ENCODE measurements at regions not wholly inside any gene's neighbourhood (a gene's known extent, or its start where the extent isn't known, plus 50 kb on each side); places are given as distances from the start of the nearest gene placed in this dataset.

DNA sequence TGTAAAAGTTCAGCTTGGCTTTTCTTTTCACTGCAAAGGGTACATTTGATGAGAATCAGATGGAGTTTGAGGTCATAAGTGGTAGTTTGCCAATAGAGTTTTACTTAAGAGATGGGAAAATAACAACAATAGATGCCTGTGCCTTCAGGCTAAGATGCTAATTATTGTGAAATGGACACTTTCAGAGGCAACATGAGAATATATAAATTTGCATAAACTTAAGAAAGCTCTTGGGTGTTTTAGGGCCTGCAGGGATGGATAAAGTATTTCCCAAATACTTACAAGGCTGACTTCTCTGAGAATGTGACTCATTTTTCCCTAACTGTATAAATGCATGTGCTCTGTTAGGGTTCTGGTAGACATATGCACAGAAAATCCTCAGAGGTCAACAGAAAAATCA, 200.3 kb upstream of the SVIL start:
- Histone ChIP-seq H3K9me3 (ENCODE audit: control insufficient read depth in 4 of 4, low read length in 3 of 4) (no peaks in the 10 kb centered on the region), H3K27me3 (ENCODE audit: control insufficient read depth in 4 of 4, insufficient read depth in 4 of 4, low read length in 3 of 4) (no peaks in the 10 kb centered on the region), H3K36me3 (ENCODE audit: control insufficient read depth in 4 of 4, insufficient read depth in 3 of 4, low read depth in 1 of 4, low read length in 3 of 4) (no peaks in the 10 kb centered on the region), H3K9ac (ENCODE audit: low read depth in 1 of 2, low read length in 2 of 2) (no peak overlapping the region), H3K4me1 (ENCODE audit: control insufficient read depth in 4 of 4, insufficient read depth in 4 of 4, low read length in 3 of 4) (peaks cover 6 to 31% (median 24%) of the 10 kb centered on the region in 4 donors), H3K4me3 (ENCODE audit: low read depth in 1 of 3, low read length in 3 of 3) (no peak overlapping the region), H3K27ac (ENCODE audit: low read depth in 1 of 2, low read length in 2 of 2) (no peak overlapping the region)
- no peak for DNase-seq (ENCODE audit: low spot score)
- TF ChIP-seq NR2F2 (IDR thresholded peaks at IDR 0.05) (no peak), SP1 (IDR thresholded peaks at IDR 0.05) (no peak), FOXA1 (IDR thresholded peaks at IDR 0.05) (no peak), YY1 (IDR thresholded peaks at IDR 0.05) (no peak), GABPA (IDR thresholded peaks at IDR 0.05 in 1 of 2, conservative IDR thresholded peaks at IDR 0.05 in 1 of 2) (no peak), HNF4G (IDR thresholded peaks at IDR 0.05) (no peak), JUND (IDR thresholded peaks at IDR 0.05) (no peak)
- TF ChIP-seq, protein P1, sequence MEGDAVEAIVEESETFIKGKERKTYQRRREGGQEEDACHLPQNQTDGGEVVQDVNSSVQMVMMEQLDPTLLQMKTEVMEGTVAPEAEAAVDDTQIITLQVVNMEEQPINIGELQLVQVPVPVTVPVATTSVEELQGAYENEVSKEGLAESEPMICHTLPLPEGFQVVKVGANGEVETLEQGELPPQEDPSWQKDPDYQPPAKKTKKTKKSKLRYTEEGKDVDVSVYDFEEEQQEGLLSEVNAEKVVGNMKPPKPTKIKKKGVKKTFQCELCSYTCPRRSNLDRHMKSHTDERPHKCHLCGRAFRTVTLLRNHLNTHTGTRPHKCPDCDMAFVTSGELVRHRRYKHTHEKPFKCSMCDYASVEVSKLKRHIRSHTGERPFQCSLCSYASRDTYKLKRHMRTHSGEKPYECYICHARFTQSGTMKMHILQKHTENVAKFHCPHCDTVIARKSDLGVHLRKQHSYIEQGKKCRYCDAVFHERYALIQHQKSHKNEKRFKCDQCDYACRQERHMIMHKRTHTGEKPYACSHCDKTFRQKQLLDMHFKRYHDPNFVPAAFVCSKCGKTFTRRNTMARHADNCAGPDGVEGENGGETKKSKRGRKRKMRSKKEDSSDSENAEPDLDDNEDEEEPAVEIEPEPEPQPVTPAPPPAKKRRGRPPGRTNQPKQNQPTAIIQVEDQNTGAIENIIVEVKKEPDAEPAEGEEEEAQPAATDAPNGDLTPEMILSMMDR (IDR thresholded peaks at IDR 0.05; ENCODE audit: low read depth, low read length, missing input control): no peak
- TF ChIP-seq, protein P2, sequence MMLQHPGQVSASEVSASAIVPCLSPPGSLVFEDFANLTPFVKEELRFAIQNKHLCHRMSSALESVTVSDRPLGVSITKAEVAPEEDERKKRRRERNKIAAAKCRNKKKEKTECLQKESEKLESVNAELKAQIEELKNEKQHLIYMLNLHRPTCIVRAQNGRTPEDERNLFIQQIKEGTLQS (IDR thresholded peaks at IDR 0.05): no peak
- TF ChIP-seq, protein P3, sequence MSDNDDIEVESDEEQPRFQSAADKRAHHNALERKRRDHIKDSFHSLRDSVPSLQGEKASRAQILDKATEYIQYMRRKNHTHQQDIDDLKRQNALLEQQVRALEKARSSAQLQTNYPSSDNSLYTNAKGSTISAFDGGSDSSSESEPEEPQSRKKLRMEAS (IDR thresholded peaks at IDR 0.05): no peak
- TF ChIP-seq, protein P4, sequence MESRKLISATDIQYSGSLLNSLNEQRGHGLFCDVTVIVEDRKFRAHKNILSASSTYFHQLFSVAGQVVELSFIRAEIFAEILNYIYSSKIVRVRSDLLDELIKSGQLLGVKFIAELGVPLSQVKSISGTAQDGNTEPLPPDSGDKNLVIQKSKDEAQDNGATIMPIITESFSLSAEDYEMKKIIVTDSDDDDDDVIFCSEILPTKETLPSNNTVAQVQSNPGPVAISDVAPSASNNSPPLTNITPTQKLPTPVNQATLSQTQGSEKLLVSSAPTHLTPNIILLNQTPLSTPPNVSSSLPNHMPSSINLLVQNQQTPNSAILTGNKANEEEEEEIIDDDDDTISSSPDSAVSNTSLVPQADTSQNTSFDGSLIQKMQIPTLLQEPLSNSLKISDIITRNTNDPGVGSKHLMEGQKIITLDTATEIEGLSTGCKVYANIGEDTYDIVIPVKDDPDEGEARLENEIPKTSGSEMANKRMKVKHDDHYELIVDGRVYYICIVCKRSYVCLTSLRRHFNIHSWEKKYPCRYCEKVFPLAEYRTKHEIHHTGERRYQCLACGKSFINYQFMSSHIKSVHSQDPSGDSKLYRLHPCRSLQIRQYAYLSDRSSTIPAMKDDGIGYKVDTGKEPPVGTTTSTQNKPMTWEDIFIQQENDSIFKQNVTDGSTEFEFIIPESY (IDR thresholded peaks at IDR 0.05): no peak

DNA sequence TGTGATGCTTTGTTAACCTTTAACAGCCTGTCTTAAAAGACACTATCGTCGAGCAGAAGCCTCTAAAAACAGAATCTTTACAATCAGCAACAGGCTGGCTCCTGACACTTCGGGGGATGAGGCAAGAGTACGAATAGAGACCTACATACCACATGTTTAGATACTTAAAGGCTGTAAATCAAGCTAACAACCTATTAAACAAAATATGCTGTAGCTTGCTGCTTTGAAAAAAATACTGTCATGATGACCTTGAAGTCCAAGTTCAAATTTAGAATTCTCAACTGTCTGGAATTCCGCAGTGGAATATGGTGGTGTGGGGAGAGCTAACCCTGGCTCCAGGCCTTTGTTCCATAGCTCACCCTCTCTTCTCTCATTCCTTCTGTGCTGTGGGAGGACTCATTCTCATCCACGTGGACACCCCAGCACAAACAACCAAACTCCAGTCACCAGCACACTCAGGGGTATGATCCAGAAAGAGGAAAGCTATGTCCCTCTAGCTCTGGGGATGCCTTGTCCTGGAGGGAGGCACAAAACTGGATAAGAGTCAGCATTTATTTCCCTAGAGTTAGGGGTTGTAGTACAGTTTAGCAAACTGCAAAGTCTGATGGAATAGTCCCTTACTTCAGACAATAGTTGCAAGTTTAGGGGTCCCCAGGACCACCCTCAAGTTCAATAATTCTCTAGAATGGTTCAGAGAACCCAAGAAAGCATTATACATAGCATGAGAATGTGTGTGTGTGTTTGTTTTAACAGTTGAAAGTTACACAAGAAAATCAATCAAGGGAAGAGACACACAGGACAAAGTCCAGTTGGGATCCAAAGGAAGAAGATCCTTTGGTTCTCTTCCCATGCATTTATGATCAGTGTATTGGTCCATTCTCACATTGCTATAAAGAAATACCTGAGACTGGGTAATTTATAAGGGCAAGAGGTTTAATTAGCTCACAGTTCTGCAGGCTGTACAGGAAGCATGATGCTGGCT, 196.1 kb upstream of the SVIL start:
- peak overlapping the region in 1 of 2 donors; percentile 36 for H3K27ac ChIP-seq (ENCODE audit: low read depth in 1 of 2, low read length in 2 of 2)
- no peak for DNase-seq (ENCODE audit: low spot score)
- WGBS: 84% methylated on average over 6 of the region's 6 CpGs
- TF ChIP-seq HNF4G (IDR thresholded peaks at IDR 0.05): peak; percentile 92
- peak; percentile 69 for TF ChIP-seq SP1 (IDR thresholded peaks at IDR 0.05)
- no peak for TF ChIP-seq YY1 (IDR thresholded peaks at IDR 0.05)
- peak; percentile 36 to 62 for TF ChIP-seq JUND (IDR thresholded peaks at IDR 0.05)
- no peak for TF ChIP-seq EGR1 (IDR thresholded peaks at IDR 0.05; ENCODE audit: low read depth in 2 of 2)
- TF ChIP-seq NR2F2 (IDR thresholded peaks at IDR 0.05): no peak
- TF ChIP-seq RAD21 (IDR thresholded peaks at IDR 0.05): peak in 1 of 2 donors; percentile 42
- TF ChIP-seq, protein P5, sequence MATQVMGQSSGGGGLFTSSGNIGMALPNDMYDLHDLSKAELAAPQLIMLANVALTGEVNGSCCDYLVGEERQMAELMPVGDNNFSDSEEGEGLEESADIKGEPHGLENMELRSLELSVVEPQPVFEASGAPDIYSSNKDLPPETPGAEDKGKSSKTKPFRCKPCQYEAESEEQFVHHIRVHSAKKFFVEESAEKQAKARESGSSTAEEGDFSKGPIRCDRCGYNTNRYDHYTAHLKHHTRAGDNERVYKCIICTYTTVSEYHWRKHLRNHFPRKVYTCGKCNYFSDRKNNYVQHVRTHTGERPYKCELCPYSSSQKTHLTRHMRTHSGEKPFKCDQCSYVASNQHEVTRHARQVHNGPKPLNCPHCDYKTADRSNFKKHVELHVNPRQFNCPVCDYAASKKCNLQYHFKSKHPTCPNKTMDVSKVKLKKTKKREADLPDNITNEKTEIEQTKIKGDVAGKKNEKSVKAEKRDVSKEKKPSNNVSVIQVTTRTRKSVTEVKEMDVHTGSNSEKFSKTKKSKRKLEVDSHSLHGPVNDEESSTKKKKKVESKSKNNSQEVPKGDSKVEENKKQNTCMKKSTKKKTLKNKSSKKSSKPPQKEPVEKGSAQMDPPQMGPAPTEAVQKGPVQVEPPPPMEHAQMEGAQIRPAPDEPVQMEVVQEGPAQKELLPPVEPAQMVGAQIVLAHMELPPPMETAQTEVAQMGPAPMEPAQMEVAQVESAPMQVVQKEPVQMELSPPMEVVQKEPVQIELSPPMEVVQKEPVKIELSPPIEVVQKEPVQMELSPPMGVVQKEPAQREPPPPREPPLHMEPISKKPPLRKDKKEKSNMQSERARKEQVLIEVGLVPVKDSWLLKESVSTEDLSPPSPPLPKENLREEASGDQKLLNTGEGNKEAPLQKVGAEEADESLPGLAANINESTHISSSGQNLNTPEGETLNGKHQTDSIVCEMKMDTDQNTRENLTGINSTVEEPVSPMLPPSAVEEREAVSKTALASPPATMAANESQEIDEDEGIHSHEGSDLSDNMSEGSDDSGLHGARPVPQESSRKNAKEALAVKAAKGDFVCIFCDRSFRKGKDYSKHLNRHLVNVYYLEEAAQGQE (IDR thresholded peaks at IDR 0.05): no peak
- peak; percentile 87 to 96 for TF ChIP-seq HNF4A (conservative IDR thresholded peaks at IDR 0.05)
- TF ChIP-seq FOXA1 (IDR thresholded peaks at IDR 0.05): no peak
- TF ChIP-seq TAF1 (conservative IDR thresholded peaks at IDR 0.05): no peak
- peak; percentile 38 for TF ChIP-seq FOXA2 (IDR thresholded peaks at IDR 0.05)
- TF ChIP-seq, protein P4 (IDR thresholded peaks at IDR 0.05): no peak
- TF ChIP-seq, protein P2 (IDR thresholded peaks at IDR 0.05): no peak

More for the DNA sequence above, 196.1 kb upstream of the SVIL start:
- Histone ChIP-seq H3K4me3 (ENCODE audit: low read depth in 1 of 3, low read length in 3 of 3) (no peak overlapping the region), H3K9me3 (ENCODE audit: control insufficient read depth in 4 of 4, low read length in 3 of 4) (peaks cover 0 to 3% (median 1%) of the 10 kb centered on the region in 4 donors), H3K4me1 (ENCODE audit: control insufficient read depth in 4 of 4, insufficient read depth in 4 of 4, low read length in 3 of 4) (peaks cover 4 to 16% (median 11%) of the 10 kb centered on the region in 4 donors), H3K9ac (ENCODE audit: low read depth in 1 of 2, low read length in 2 of 2) (no peak overlapping the region), H3K27me3 (ENCODE audit: control insufficient read depth in 4 of 4, insufficient read depth in 4 of 4, low read length in 3 of 4) (no peaks in the 10 kb centered on the region), H3K36me3 (ENCODE audit: control insufficient read depth in 4 of 4, insufficient read depth in 3 of 4, low read depth in 1 of 4, low read length in 3 of 4) (no peaks in the 10 kb centered on the region)
